Hematopoietic multipotent progenitor cell treated with erythropoietin and hydrocortisone succinate and interleukin-3 and kit ligand, for 15 days (in vitro differentiated cells): ENCODE measurements at regions not wholly inside any gene's neighbourhood (a gene's known extent, or its start where the extent isn't known, plus 50 kb on each side); places are given as distances from the start of the nearest gene placed in this dataset.

ENCODE experiments used
- DNase-seq: peaks from one replicate; pipeline ENCODE4 v3.0.0-alpha.2; 2015; ENCODE audit warnings: low spot score

DNA sequence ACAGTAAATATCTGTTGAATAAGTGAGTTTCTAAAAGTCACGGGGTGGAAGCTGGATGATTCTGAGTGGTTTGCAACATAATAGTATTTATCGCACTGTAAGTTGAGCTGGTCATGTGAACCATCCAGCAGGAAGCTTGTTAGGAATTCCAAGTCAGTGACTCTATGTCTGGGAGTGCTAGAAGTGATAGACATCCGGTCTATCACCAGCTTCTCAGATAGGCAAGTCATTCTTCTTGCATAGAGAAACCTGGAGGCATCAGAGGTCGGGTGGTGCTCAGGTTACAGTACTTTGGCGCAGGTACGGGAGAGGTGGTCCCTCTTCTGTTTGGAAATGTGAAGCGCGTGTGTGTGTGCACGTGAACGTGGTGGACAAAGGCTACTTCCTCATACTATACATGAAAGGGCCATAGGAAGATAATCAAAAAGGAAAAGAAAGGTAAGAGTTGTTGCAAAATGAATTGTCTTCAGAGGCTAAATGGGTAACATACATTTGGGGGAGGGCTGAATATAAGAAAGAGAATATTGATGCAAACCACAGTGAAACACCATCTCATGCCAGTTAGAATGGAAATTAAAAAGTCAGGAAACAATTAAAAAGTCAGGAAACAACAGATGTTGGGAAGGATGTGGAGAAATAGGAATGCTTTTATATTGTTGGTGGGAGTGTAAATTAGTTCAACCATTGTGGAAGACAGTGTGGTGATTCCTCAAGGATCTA lies 299.3 kb upstream of the ZFP64 start:
- DNase-seq = no peak

DNA sequence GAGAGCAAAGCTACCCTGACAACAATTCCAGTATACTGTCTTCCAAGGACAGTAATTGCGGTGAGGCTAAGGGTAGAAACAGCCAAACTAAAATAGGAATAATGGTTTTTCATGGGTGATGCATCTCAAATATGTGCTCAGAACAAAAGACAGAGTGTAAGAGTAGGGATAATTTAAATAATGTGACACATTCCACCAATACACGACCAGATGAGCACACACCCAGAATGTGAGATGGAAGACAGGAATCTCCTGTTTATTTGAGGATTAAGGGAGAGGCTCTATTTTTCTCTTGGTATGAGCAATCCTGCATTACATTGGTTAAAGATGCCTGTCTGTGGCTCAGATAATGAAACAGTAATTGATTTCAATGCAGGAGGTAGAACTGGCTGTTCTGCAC lies 292.9 kb upstream of the ZFP64 start:
- no peak for DNase-seq

DNA sequence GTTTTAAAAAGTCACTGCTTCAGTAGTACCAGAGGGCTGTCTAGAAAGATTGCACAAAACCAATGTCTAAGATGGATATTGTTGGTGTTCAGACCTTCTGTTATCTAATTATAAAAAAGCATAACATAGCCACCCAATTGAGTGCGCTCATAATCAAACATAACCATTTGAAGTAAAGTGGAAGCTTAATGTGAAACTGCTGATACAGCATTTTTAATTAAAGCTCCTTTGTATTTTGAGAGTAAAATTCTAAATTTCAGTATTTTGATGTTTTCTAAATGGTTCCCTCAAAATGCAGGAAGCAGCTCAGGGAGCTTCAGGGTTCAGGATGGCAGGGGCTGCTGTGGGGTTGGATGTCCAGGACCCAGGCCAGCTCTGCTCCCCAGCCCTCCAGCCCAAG lies 291.8 kb upstream of the ZFP64 start:
- DNase-seq = no peak

DNA sequence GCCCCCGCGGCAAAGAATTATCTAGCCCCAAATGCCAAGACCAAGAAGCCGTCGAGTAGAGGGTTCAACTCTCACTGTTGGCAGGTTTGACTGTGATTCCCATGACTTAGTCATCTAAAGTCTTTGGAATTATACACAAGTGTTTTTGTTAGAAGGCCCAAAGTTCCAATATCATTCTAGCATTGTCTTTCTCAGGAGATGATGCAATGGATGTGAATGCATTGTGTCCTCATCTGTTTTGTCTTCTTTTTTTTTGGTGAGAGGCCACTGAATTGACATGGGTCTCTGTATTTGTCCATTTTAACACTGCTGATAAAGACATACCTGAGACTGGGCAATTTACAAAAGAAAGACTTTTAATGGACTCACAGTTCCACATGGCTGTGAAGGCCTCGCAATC lies 290.5 kb upstream of the ZFP64 start:
- no peak for DNase-seq

DNA sequence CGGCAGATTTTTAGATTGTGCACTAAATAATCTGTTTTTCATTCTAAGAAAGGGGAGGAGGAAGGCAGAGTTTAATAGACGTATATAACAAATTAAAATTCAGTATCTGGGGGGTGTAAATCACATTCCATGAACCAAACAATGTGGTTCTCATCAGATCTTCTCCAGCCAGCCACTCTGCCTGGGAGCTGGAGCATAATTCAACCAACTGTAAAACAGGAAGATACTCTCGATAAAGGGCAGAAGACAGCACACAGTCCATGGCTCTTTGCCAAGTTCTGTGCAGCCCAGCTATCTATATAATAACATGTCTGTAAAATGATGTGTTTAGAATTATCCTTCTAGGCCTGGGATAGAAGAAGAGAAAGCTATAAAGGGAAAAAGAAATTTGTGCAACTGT lies 289.9 kb upstream of the ZFP64 start:
- DNase-seq = no peak

DNA sequence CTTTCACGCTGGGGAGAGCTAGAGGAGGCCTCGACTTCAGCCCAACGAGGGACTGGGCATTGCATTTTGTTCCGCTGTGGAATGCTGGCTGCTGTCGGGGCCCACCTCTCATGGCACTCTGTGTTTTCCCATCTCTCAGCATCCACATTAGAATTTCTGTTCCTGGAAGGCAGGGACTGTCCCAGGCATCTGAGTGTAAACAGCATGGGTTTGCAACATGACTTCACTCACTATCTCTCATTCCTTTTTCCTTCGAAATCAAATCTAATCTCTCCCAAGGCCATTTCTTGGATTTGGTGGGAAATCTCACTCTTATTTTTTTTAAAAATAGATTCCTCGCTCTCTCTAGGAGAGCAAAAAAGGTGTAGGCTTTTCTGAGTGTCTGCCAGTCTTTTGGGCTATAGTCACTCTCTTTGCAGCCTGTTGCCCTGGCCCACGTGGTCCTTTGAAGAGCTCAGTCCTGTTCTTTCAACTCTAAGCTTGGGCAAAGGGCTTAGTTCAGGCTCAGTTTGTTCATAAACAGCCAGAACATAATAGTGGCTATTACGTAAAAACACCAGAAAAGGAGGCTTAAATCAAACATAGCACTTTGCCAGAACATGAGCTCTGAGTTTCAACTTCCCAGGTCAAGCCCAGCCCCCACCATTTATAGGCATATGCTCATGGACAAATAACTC lies 284.6 kb upstream of the ZFP64 start:
- DNase-seq = no peak

DNA sequence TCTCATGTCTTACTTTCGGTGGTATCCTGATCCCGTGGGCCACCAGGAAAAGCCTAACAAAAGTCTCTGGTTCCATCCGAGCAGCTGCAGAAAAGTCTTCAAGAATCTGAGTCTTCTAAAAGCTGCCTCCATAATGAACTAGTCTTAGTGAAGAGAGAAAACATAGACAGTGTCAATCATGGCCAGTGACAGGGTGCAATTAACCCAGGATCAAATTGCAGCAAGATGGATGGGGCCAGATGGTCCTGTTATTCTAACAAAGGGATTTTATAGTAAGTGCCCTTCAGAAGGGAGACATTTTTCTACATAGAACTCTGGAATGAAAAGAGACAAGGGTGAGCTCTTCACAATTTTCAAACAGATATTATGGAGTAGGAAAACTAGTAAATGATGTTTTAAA lies 281.6 kb upstream of the ZFP64 start:
- DNase-seq = no peak

DNA sequence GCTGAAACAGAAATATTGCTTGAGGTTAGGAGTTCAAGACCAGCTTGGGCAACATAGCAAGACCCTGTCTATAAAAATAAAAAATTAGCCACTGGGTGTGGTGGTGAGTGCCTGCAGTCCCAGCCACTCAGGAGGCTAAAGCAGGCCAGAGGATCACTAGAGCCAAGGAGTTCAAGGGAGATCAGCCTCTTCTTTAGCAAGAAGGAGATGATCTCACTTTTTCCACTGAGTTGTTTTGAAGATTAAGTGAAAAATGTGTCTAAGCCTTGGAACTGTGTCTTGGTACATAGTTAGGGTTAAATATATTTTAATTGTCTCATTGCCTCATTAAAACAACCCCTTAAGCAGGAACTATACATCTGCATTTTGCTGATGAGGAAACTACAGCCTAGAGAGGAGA lies 279.0 kb upstream of the ZFP64 start:
- no peak for DNase-seq

DNA sequence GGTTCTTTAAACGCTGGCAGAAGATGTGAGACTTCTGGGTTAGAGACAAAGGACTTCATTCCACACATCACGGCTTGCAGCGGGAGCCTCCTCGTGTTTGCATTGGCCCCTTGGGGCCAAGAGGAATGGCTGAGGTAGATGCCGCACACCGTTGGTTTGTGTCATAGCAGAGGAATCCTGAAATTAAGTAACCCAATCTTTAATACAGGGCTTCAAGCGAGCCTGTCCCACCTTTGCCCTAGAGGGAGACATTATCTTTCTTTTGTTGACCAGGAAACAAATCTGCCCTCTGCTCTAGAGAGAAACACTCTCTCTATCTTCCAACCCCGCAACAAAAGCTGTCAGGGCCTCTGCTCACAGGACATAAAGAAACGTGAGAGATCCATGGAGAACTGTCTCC lies 277.5 kb upstream of the ZFP64 start:
- DNase-seq = no peak

DNA sequence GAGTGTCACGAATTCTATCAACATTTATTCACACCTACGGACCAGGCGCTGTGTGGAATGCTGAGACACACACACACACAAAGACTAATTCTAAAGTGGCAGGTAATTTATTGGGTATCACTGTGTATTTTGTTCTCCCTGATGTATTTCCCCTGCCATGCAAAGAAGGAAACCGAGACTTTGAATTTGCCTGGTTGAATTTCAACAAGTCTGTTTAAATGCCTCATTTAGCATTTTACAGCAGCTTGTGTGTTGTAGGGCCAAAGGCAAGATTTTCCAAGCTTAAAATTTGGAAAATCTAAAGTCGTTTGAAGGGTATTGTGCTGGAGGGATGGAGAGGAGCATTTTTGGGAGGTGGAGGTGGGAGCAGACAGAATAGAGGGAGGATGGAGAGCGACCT lies 274.4 kb upstream of the ZFP64 start:
- DNase-seq = no peak

DNA sequence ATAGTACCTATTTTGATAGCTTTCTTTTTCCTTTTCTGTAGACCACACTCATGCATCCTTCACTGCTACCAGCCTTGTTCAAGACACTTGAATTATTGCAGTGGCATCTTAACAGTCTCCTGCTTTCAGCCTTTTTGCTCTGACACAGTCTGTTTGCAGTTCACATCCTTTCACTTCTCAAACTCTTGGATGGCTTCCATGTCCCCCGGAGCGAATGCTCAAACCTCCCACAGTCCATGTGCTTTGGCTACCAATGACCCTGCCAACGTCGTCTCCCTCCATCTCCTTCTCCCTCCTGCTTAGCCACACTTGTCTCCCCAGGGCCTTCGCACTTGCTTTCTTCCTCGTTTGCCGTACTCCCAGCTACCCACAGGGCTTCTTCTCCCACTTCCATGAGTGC lies 270.0 kb upstream of the ZFP64 start:
- no peak for DNase-seq

DNA sequence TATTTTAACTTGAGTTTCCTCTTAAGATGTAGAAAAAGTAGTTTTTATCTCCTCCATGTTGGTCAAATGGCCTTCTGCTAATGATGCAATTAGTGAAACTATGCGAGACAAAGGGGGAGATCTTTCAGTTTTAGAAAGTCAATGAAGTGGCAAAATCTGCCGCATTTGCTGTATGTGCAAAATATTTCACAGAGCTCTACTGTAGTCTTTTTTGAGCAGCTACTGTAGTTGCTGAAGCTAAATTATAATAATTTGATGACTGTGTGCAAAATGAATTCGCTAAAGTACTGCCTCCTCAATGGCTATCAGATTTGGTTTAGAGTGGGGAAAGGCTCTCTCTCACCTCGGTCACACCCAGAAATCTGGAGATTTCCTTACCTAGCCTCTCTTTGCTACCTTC lies 267.6 kb upstream of the ZFP64 start:
- no peak for DNase-seq

DNA sequence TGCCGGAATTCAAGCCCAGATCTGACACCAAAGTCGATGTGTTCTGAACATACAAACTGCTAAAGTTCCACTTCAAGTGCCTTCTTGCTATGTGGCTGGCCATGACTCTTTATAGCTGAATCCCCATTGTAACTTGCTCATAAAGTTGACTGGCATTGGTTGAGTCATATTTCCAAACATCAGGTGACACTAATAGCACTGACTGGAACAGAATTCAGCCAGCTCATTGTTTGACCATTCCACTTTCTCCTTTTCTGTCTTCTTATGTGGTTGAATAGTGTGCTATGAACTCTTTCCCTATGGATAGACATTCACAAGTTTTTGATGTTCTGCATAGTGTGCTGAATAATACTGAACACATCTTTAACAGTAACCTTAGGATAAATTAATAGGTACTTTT lies 266.2 kb upstream of the ZFP64 start:
- DNase-seq = no peak

DNA sequence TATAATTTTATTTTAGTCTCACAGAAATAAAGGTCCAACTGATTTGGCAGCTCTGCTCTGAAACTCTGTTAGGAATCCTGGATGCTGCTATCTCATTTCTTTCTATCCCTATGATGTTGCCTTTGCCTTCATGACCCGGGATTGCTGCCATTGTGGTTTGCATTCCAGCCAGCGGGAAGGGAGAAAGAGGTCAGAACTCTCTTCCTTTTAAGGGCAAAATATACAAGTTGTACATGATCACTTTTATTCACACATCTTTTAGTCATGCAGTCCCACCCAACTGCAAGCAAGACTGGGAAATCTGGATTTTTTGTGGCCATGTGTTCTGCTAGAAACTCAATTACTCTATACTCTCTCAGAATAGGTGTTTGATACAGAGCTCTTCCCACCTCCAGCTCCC lies 263.1 kb upstream of the ZFP64 start:
- DNase-seq = no peak

DNA sequence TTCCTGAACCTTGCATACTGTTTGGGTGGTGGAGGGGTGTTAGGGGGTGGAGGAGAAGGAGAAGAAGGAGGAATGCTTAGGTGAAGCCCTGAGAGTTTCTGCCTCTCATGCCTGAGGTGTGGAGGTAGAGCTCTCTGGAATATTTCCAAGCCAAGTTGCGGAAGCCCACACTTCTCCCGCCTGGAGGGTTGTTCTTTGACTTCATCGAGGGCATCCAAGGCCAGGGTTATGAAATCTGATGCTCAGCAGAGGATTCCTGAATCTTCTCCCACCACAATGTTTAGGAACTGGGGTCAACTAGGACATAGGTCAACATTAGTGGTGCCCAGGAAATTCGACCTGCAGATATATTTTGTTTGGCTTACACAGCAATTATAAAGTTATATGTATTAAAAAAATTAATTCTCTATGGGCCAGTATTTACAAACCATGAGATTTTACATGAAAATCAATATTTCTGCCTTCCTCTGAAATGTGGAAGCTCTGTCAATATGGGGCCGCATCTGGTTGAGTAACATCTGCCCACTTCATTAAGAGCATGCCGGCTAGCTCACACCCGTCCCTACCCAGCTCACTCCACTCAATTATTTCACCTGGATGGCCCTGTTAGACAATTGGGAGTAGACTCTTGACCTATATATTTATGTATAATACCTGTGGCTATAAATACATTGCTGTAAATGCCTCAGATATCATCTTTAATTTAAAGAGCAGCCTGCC lies 257.1 kb upstream of the ZFP64 start:
- no peak for DNase-seq

DNA sequence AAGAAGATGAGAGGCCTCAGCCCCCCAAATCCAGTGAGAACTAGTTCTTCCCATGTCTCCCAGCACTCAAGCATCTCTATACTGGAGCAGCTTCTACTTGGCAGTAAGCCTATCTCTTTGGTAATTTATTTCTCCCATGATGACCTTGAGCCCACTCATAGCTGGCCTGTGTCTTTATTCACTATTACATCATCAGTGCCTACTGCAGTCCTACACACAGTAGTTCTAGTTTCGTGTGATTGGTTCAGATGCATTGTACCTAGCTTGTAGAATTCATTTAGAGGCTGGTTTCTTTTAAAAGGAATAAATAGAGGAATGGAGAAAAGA lies 255.6 kb upstream of the ZFP64 start:
- no peak for DNase-seq

DNA sequence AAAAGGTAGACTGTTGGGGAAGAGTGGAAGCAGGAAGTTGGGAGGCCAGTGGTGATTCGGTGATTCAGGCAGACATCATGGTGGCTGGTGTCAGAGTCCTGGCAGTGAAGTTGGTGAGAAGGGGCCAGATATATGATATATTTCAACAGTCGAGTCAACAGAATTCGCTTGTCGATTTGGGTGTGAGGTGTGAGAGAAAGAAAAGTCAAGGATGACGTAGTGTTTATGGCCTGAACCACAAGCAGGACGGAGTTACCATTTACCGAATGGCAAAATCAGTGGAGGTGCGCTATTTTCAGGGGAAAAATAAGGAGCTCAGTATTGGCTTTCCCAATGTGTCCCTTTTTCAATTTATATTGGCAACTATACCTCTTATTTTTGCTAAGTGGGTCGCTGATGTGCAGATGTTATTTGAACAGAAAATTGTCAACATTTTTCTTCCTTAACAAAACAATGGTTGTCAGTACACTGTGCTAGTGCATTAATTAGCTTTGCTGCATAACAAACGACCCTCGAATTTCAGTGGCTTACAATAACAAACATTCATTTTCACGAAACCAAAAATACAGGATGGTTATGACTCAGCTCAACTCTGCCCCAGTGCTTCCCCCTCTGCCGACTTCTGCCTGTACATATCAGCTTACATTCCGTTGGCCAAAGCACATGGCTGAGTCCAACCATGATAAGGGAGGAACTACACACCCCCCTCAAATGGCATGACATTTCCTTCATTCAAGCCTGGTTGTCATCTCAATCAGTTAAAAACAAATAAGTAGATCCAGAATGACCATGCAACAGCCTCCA lies 255.0 kb upstream of the ZFP64 start:
- no peak for DNase-seq

DNA sequence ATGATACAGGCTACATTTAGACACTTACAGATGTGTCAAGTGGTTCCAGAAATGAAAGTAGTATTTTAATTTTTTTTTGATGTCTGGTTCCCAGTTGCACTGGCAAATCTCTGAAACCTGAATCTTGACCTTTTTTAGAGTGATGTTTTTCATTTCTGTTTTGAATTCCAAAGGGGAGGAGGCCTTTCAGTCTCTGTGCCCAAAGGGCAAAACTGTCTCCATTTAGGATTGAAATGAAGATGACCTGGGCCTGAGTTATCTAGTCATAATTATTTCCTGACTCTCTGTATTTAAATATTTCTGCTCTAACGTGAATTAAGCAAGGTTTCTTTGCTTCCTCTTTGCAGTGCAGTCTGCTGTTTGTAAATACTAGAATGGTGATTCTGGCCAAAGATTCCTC lies 252.9 kb upstream of the ZFP64 start:
- no peak for DNase-seq

DNA sequence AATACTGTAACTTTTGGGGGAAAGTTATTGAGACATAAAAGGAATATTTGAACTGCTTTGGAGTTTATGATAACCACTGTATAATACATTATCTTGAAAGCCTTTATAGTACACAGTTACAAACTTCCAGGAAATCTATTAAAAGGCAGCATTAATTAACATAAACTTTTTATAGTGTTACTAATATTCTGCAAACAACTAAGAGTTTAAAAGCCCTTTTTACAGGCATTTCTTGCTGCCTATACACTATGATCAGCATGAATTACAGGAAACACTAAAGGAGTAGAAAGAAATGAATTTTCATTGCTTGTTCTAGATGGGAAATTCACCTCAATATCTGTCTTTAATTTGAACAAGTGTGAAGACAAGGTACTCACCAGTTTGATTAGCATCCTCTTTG lies 252.3 kb upstream of the ZFP64 start:
- DNase-seq = no peak

DNA sequence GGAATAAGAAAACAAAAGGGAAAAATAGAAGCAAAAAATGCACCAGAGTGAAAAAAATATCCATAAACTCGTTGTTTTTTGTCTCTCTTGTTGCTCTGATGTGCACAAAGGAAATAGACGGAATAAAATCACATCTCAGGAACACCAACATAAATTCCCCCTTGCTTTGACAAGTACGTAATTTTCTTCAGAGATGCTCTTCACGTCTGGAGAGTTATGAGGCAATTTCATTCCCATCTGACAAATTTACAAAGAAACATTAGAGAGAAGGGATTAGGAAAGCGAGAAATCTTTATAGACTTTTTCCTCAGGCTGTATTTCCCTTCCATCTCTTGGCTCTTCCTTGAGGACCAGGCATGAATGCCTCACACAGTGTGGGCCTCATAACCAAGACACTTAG lies 250.1 kb upstream of the ZFP64 start:
- no peak for DNase-seq

DNA sequence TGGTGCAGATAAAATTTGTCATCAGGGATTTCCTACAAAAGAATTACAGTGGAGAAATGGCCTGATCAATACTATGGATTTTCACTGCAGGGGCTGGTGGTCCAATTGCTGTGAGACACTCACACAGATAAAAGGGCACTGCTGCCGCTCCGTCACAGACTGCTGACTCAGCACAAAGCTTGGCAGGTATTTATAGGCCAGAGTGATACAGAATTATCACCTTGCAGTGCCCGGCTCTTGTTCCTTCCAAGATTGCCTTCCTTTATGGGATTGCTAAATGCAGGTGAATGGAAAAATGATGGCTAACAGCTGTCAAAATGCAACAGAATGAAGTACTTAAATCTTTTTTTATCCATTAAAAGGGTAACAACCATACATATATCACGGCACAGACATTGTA lies 247.8 kb upstream of the ZFP64 start:
- no peak for DNase-seq

DNA sequence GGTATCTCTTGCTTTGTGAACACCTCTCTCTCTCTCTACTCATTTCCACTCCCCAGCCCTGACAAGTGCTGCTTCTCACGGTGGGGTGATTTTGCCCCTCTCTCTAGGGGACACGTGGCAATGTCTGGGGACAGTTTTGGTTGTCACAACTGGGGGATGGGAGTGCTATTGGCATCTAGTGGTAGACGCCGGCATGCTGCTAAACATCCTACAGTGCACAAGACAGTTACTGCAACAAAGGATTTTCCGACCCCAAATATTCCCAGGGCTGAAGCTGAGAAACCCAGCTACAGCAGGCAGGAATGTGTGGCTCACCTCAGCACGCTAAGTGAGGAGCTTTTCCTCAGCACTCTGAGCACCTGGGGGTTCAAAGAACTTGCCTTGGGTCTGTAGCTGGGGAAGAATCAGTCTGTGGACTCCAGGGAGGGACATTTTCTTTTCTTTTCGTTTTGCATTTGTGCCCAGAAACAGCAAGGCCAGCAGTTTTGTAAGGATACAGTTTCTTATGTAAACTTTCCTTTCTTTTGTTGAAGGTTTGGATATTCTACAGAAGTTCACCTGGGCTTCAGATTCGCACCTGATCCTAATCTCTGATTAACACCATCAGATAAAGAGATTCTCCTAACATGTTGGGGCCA lies 246.9 kb upstream of the ZFP64 start:
- no peak for DNase-seq
